ENCODE measurements at regions not wholly inside any gene's neighbourhood (a gene's known extent, or its start where the extent isn't known, plus 50 kb on each side); places are given as distances from the start of the nearest gene placed in this dataset.

- POLR2A ChIA-PET = no interaction called here
- WGBS (ENCODE audit: insufficient coverage) = 100% methylated on average over 3 of the region's 5 CpGs
- Histone ChIP-seq H3K27ac (ENCODE audit: insufficient read depth in 1 of 2, low read depth in 1 of 2, low read length in 2 of 2, poor library complexity in 1 of 2, severe bottlenecking in 2 of 2) (no peak overlapping the region), H3K36me3 (ENCODE audit: control insufficient read depth in 4 of 4, insufficient read depth in 4 of 4, low read length in 3 of 4) (no peaks in the 10 kb centered on the region), H3K27me3 (replicated peaks in 2 of 5; ENCODE audit: control insufficient read depth in 4 of 5, insufficient read depth in 5 of 5, low read length in 4 of 5) (no peaks in the 10 kb centered on the region), H3K4me3 (ENCODE audit: control insufficient read depth in 1 of 7, extremely low read depth in 1 of 7, insufficient read depth in 4 of 7, low read depth in 2 of 7, low read length in 6 of 7) (no peak overlapping the region), H3K4me1 (ENCODE audit: control extremely low read depth in 1 of 4, control insufficient read depth in 4 of 4, insufficient read depth in 4 of 4, low read length in 3 of 4) (no peaks in the 10 kb centered on the region), H3K9me3 (ENCODE audit: control extremely low read depth in 1 of 5, control insufficient read depth in 4 of 5, insufficient read depth in 2 of 5, low read depth in 1 of 5, low read length in 4 of 5) (no peaks in the 10 kb centered on the region)
- CTCF ChIA-PET = no interaction called here
- no peak for DNase-seq
Measured at GRCh38 chr18:60266558-60266957, 106.0 kb downstream of the MC4R start.

- no peaks in the 10 kb centered on the region for H3K36me3 ChIP-seq (ENCODE audit: control insufficient read depth in 4 of 4, insufficient read depth in 4 of 4, low read length in 3 of 4)
- no peak overlapping the region for H3K27ac ChIP-seq (ENCODE audit: insufficient read depth in 1 of 2, low read depth in 1 of 2, low read length in 2 of 2, poor library complexity in 1 of 2, severe bottlenecking in 2 of 2)
- 100% methylated on average over 1 of the region's 6 CpGs for WGBS (ENCODE audit: insufficient coverage)
- POLR2A ChIA-PET = no interaction called here
- H3K27me3 ChIP-seq (replicated peaks in 2 of 5; ENCODE audit: control insufficient read depth in 4 of 5, insufficient read depth in 5 of 5, low read length in 4 of 5) = no peaks in the 10 kb centered on the region
- peaks cover 0 to 8% (median 3%) of the 10 kb centered on the region in 4 experiments for H3K4me1 ChIP-seq (ENCODE audit: control extremely low read depth in 1 of 4, control insufficient read depth in 4 of 4, insufficient read depth in 4 of 4, low read length in 3 of 4)
- peak in 2 of 3 donors; percentile 34 to 50 for DNase-seq
- no peaks in the 10 kb centered on the region for H3K9me3 ChIP-seq (ENCODE audit: control extremely low read depth in 1 of 5, control insufficient read depth in 4 of 5, insufficient read depth in 2 of 5, low read depth in 1 of 5, low read length in 4 of 5)
- CTCF ChIA-PET = interaction anchor here (0.6 kb wide), 1 partner anchor 524 kb away, joined by 3 read pairs; no protein-coding TSS in a partner anchor
- no peak overlapping the region for H3K4me3 ChIP-seq (ENCODE audit: control insufficient read depth in 1 of 7, extremely low read depth in 1 of 7, insufficient read depth in 4 of 7, low read depth in 2 of 7, low read length in 6 of 7)
Measured at GRCh38 chr18:60259052-60259681, 113.4 kb downstream of the MC4R start.

GRCh38 chr18:60249388-60249787, 123.2 kb downstream of the MC4R start:
- H3K27me3 ChIP-seq (replicated peaks in 2 of 5; ENCODE audit: control insufficient read depth in 4 of 5, insufficient read depth in 5 of 5, low read length in 4 of 5) = peaks cover 0 to 7% (median 4%) of the 10 kb centered on the region in 5 experiments
- H3K27ac ChIP-seq (ENCODE audit: insufficient read depth in 1 of 2, low read depth in 1 of 2, low read length in 2 of 2, poor library complexity in 1 of 2, severe bottlenecking in 2 of 2) = no peak overlapping the region
- ChIA-PET POLR2A (no interaction called here), CTCF (no interaction called here)
- H3K4me1 ChIP-seq (ENCODE audit: control extremely low read depth in 1 of 4, control insufficient read depth in 4 of 4, insufficient read depth in 4 of 4, low read length in 3 of 4) = peaks cover 0 to 7% (median 3%) of the 10 kb centered on the region in 4 experiments
- H3K36me3 ChIP-seq (ENCODE audit: control insufficient read depth in 4 of 4, insufficient read depth in 4 of 4, low read length in 3 of 4) = no peaks in the 10 kb centered on the region
- peaks cover 0 to 5% (median 0%) of the 10 kb centered on the region in 5 experiments for H3K9me3 ChIP-seq (ENCODE audit: control extremely low read depth in 1 of 5, control insufficient read depth in 4 of 5, insufficient read depth in 2 of 5, low read depth in 1 of 5, low read length in 4 of 5)
- no peak for DNase-seq
- 98% methylated on average over 6 of the region's 8 CpGs for WGBS (ENCODE audit: insufficient coverage)
- no peak overlapping the region for H3K4me3 ChIP-seq (ENCODE audit: control insufficient read depth in 1 of 7, extremely low read depth in 1 of 7, insufficient read depth in 4 of 7, low read depth in 2 of 7, low read length in 6 of 7)

- Histone ChIP-seq H3K9me3 (ENCODE audit: control extremely low read depth in 1 of 5, control insufficient read depth in 4 of 5, insufficient read depth in 2 of 5, low read depth in 1 of 5, low read length in 4 of 5) (peaks cover 0 to 5% (median 0%) of the 10 kb centered on the region in 5 experiments), H3K4me1 (ENCODE audit: control extremely low read depth in 1 of 4, control insufficient read depth in 4 of 4, insufficient read depth in 4 of 4, low read length in 3 of 4) (peaks cover 0 to 7% (median 3%) of the 10 kb centered on the region in 4 experiments), H3K27ac (ENCODE audit: insufficient read depth in 1 of 2, low read depth in 1 of 2, low read length in 2 of 2, poor library complexity in 1 of 2, severe bottlenecking in 2 of 2) (no peak overlapping the region), H3K36me3 (ENCODE audit: control insufficient read depth in 4 of 4, insufficient read depth in 4 of 4, low read length in 3 of 4) (no peaks in the 10 kb centered on the region), H3K4me3 (ENCODE audit: control insufficient read depth in 1 of 7, extremely low read depth in 1 of 7, insufficient read depth in 4 of 7, low read depth in 2 of 7, low read length in 6 of 7) (no peak overlapping the region), H3K27me3 (replicated peaks in 2 of 5; ENCODE audit: control insufficient read depth in 4 of 5, insufficient read depth in 5 of 5, low read length in 4 of 5) (peaks cover 0 to 7% (median 4%) of the 10 kb centered on the region in 5 experiments)
- ChIA-PET CTCF (no interaction called here), POLR2A (no interaction called here)
- no CpG with 5 or more reads among the region's 2 CpGs for WGBS (ENCODE audit: insufficient coverage)
- no peak for DNase-seq
Measured at GRCh38 chr18:60248336-60249330, 123.9 kb downstream of the MC4R start.

- no peak overlapping the region for H3K27ac ChIP-seq (ENCODE audit: insufficient read depth in 1 of 2, low read depth in 1 of 2, low read length in 2 of 2, poor library complexity in 1 of 2, severe bottlenecking in 2 of 2)
- CTCF ChIA-PET = no interaction called here
- peaks cover 0 to 7% (median 3%) of the 10 kb centered on the region in 4 experiments for H3K4me1 ChIP-seq (ENCODE audit: control extremely low read depth in 1 of 4, control insufficient read depth in 4 of 4, insufficient read depth in 4 of 4, low read length in 3 of 4)
- peaks cover 0 to 18% (median 7%) of the 10 kb centered on the region in 5 experiments for H3K27me3 ChIP-seq (replicated peaks in 2 of 5; ENCODE audit: control insufficient read depth in 4 of 5, insufficient read depth in 5 of 5, low read length in 4 of 5)
- no peaks in the 10 kb centered on the region for H3K36me3 ChIP-seq (ENCODE audit: control insufficient read depth in 4 of 4, insufficient read depth in 4 of 4, low read length in 3 of 4)
- no peak overlapping the region for H3K4me3 ChIP-seq (ENCODE audit: control insufficient read depth in 1 of 7, extremely low read depth in 1 of 7, insufficient read depth in 4 of 7, low read depth in 2 of 7, low read length in 6 of 7)
- peak in 2 of 3 donors; percentile 48 to 70 for DNase-seq
- POLR2A ChIA-PET = no interaction called here
- whole genome bisulfite sequencing (ENCODE audit: insufficient coverage) = 0% methylated on average over 1 of the region's 3 CpGs
- peaks cover 0 to 5% (median 0%) of the 10 kb centered on the region in 5 experiments for H3K9me3 ChIP-seq (ENCODE audit: control extremely low read depth in 1 of 5, control insufficient read depth in 4 of 5, insufficient read depth in 2 of 5, low read depth in 1 of 5, low read length in 4 of 5)
Measured at GRCh38 chr18:60247103-60247502, 125.5 kb downstream of the MC4R start.

GRCh38 chr18:60246606-60247005, 126.0 kb downstream of the MC4R start:
- H3K27me3 ChIP-seq (replicated peaks in 2 of 5; ENCODE audit: control insufficient read depth in 4 of 5, insufficient read depth in 5 of 5, low read length in 4 of 5) = peaks cover 0 to 18% (median 7%) of the 10 kb centered on the region in 5 experiments
- ChIA-PET CTCF (no interaction called here), POLR2A (no interaction called here)
- H3K36me3 ChIP-seq (ENCODE audit: control insufficient read depth in 4 of 4, insufficient read depth in 4 of 4, low read length in 3 of 4) = no peaks in the 10 kb centered on the region
- peaks cover 0 to 5% (median 0%) of the 10 kb centered on the region in 5 experiments for H3K9me3 ChIP-seq (ENCODE audit: control extremely low read depth in 1 of 5, control insufficient read depth in 4 of 5, insufficient read depth in 2 of 5, low read depth in 1 of 5, low read length in 4 of 5)
- H3K27ac ChIP-seq (ENCODE audit: insufficient read depth in 1 of 2, low read depth in 1 of 2, low read length in 2 of 2, poor library complexity in 1 of 2, severe bottlenecking in 2 of 2) = no peak overlapping the region
- peak; percentile 38 to 79 (median 70) for DNase-seq
- H3K4me1 ChIP-seq (ENCODE audit: control extremely low read depth in 1 of 4, control insufficient read depth in 4 of 4, insufficient read depth in 4 of 4, low read length in 3 of 4) = peaks cover 0 to 7% (median 3%) of the 10 kb centered on the region in 4 experiments
- 0% methylated on average over 1 of the region's 1 CpG for WGBS (ENCODE audit: insufficient coverage)
- H3K4me3 ChIP-seq (ENCODE audit: control insufficient read depth in 1 of 7, extremely low read depth in 1 of 7, insufficient read depth in 4 of 7, low read depth in 2 of 7, low read length in 6 of 7) = no peak overlapping the region
